ENCODE measurements at regions not wholly inside any gene's neighbourhood (a gene's known extent, or its start where the extent isn't known, plus 50 kb on each side); places are given as distances from the start of the nearest gene placed in this dataset.

GRCh38 chr6:156057869-156058268 lies 602.2 kb upstream of the NOX3 start:
- TF ChIP-seq CTCF (IDR thresholded peaks at IDR 0.05) (no peak), POLR2A (IDR thresholded peaks at IDR 0.05) (no peak)

All from body of pancreas (tissue), 4 donors.